SK-N-SH treated with all-trans-retinoic acid at 6 μM for 48 hours (cell line): ENCODE measurements at regions not wholly inside any gene's neighbourhood (a gene's known extent, or its start where the extent isn't known, plus 50 kb on each side); places are given as distances from the start of the nearest gene placed in this dataset.
"Not testable (repeated sequence)": the region's sequence is repeated elsewhere in the genome, so short reads cannot be mapped to it uniquely, and the experiment has no call there.

Source experiments
- CSDC2 ChIP-seq: fragments of 250-450 bp; sonication (Bioruptor Pico); IDR thresholded peaks from 2 replicates; pipeline ENCODE4 v1.5.0; 2020; ENCODE audit warnings: mild to moderate bottlenecking, moderate library complexity
- GLIS3 ChIP-seq: fragments of 250-450 bp; sonication (Bioruptor Pico); IDR thresholded peaks from 2 replicates; pipeline ENCODE4 v1.5.0; 2020; ENCODE audit warnings: mild to moderate bottlenecking, moderate library complexity
- RARB ChIP-seq: fragments of 250-450 bp; sonication (Bioruptor Pico); IDR thresholded peaks from 2 replicates; pipeline ENCODE4 v1.8.0; 2021; ENCODE audit warnings: mild to moderate bottlenecking, moderate library complexity
- ZC3H10 ChIP-seq: fragments of 250-450 bp; sonication (Bioruptor Pico); IDR thresholded peaks from 2 replicates; pipeline ENCODE4 v1.5.1; 2021; ENCODE audit warnings: mild to moderate bottlenecking, moderate library complexity
- ZFP3 ChIP-seq: fragments of 250-450 bp; sonication (Bioruptor Pico); IDR thresholded peaks from 2 replicates; pipeline ENCODE4 v1.5.0; 2020; ENCODE audit warnings: mild to moderate bottlenecking, moderate library complexity
- ZFP30 ChIP-seq: fragments of 450-650 bp; formaldehyde crosslinking; IDR thresholded peaks from 2 replicates; pipeline ENCODE4 v1.5.0; 2022; ENCODE audit warnings: mild to moderate bottlenecking, moderate library complexity
- TF ChIP-seq, protein P1 (sequence below): fragments of 250-450 bp; sonication (Bioruptor Pico); IDR thresholded peaks from 2 replicates; pipeline ENCODE4 v1.8.0; 2020; ENCODE audit warnings: mild to moderate bottlenecking, moderate library complexity, borderline replicate concordance
- TF ChIP-seq, protein P2 (sequence below): fragments of 250-450 bp; sonication (Bioruptor Pico); IDR thresholded peaks from 2 replicates; pipeline ENCODE4 v1.5.1; 2020; ENCODE audit warnings: low read depth, mild to moderate bottlenecking, moderate library complexity

DNA sequence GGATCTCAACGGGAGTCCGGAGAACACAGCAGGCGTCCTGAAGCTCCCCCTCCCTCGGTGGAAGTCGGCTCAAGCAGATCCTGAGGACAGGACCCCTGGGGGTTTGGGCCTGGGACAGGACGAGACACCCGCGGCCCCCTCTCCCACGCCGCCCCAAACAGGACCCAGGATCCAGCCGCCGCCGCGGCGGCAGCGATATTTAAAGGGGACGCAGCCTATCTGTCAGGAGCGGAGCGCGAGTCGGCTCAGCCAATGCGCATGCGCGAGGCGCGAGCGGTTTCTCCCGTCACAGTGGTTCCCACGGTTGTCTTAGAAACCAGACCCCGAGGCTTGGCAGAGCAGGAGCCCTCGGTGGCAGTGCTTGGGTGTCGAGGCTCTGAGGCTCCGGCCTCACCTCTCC lies 666.4 kb downstream of the SPATA31A7 start:
- TF ChIP-seq ZFP3, ZFP30, GLIS3, ZC3H10, CSDC2, RARB (CRISPR knock-in tag): not testable (repeated sequence)
- TF ChIP-seq, protein P1, sequence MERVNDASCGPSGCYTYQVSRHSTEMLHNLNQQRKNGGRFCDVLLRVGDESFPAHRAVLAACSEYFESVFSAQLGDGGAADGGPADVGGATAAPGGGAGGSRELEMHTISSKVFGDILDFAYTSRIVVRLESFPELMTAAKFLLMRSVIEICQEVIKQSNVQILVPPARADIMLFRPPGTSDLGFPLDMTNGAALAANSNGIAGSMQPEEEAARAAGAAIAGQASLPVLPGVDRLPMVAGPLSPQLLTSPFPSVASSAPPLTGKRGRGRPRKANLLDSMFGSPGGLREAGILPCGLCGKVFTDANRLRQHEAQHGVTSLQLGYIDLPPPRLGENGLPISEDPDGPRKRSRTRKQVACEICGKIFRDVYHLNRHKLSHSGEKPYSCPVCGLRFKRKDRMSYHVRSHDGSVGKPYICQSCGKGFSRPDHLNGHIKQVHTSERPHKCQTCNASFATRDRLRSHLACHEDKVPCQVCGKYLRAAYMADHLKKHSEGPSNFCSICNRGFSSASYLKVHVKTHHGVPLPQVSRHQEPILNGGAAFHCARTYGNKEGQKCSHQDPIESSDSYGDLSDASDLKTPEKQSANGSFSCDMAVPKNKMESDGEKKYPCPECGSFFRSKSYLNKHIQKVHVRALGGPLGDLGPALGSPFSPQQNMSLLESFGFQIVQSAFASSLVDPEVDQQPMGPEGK (CRISPR knock-in tag) = not testable (repeated sequence)
- TF ChIP-seq, protein P2, sequence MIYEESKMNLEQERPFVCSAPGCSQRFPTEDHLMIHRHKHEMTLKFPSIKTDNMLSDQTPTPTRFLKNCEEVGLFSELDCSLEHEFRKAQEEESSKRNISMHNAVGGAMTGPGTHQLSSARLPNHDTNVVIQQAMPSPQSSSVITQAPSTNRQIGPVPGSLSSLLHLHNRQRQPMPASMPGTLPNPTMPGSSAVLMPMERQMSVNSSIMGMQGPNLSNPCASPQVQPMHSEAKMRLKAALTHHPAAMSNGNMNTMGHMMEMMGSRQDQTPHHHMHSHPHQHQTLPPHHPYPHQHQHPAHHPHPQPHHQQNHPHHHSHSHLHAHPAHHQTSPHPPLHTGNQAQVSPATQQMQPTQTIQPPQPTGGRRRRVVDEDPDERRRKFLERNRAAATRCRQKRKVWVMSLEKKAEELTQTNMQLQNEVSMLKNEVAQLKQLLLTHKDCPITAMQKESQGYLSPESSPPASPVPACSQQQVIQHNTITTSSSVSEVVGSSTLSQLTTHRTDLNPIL (CRISPR knock-in tag) = not testable (repeated sequence)
